Sigmoid colon (tissue), 4 donors: ENCODE measurements at regions not wholly inside any gene's neighbourhood (a gene's known extent, or its start where the extent isn't known, plus 50 kb on each side); places are given as distances from the start of the nearest gene placed in this dataset.

ENCODE experiments used
- EP300 ChIP-seq, 4 donors: sonication (generic); formaldehyde crosslinking; IDR thresholded peaks; one replicate each; pipeline ENCODE4 v1.6.1; 2017; ENCODE audit warnings: antibody characterized with exemption in 4 of 4
- POLR2A ChIP-seq, 2 donors: fragments of 450-650 bp; IDR thresholded peaks; one replicate each; pipeline ENCODE4 v1.6.1; 2016; ENCODE audit warnings: antibody characterized with exemption in 2 of 2, mild to moderate bottlenecking in 2 of 2, moderate library complexity in 2 of 2
- POLR2AphosphoS5 ChIP-seq, 4 donors: sonication (generic); formaldehyde crosslinking; IDR thresholded peaks; one replicate each; pipeline ENCODE4 v1.6.1; 2017; ENCODE audit warnings: antibody characterized with exemption in 4 of 4
- TF ChIP-seq, protein P1 (sequence below), 4 experiments: fragments of 450-650 bp in 3 of 4; fragments of 200-600 bp in 1 of 4; IDR thresholded peaks; one replicate each; pipeline ENCODE4 v1.5.1; 2016 to 2019; ENCODE audit warnings: antibody characterized with exemption in 4 of 4, mild to moderate bottlenecking in 3 of 4, moderate library complexity in 2 of 4

DNA sequence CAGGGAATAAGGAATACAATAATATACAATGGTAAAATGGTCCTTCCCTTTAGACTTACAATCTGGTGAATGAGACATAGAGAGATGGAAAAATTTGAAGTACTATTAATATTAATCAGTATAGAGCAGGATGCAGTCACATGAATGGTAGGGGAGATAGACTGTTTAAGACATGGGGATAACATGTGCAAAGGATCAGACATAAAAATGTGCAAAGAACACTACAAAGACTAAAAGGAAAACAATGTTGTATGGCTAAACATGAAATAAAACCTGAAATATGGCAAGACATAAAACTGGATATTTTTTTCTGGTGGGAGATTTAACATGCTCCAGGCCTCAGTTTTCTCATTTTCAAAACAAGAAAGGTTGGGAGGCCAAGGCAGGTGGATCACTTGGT lies 182.4 kb upstream of the DPT start:
- TF ChIP-seq POLR2A (IDR thresholded peaks at IDR 0.05): no peak
- TF ChIP-seq POLR2AphosphoS5 (IDR thresholded peaks at IDR 0.05): no peak
- no peak for TF ChIP-seq EP300 (IDR thresholded peaks at IDR 0.05)
- TF ChIP-seq, protein P1, sequence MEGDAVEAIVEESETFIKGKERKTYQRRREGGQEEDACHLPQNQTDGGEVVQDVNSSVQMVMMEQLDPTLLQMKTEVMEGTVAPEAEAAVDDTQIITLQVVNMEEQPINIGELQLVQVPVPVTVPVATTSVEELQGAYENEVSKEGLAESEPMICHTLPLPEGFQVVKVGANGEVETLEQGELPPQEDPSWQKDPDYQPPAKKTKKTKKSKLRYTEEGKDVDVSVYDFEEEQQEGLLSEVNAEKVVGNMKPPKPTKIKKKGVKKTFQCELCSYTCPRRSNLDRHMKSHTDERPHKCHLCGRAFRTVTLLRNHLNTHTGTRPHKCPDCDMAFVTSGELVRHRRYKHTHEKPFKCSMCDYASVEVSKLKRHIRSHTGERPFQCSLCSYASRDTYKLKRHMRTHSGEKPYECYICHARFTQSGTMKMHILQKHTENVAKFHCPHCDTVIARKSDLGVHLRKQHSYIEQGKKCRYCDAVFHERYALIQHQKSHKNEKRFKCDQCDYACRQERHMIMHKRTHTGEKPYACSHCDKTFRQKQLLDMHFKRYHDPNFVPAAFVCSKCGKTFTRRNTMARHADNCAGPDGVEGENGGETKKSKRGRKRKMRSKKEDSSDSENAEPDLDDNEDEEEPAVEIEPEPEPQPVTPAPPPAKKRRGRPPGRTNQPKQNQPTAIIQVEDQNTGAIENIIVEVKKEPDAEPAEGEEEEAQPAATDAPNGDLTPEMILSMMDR (IDR thresholded peaks at IDR 0.05): no peak
